ENCODE measurements at regions not wholly inside any gene's neighbourhood (a gene's known extent, or its start where the extent isn't known, plus 50 kb on each side); places are given as distances from the start of the nearest gene placed in this dataset.

- no peaks in the 10 kb centered on the region for H3K27me3 ChIP-seq (ENCODE audit: insufficient read depth in 3 of 3, low read length in 2 of 3)
- WGBS, 3 donors, result 78 to 80% (median 79%) methylated on average over 2 of the region's 2 CpGs
- no peaks in the 10 kb centered on the region for H3K36me3 ChIP-seq (ENCODE audit: insufficient read depth in 1 of 2, low read depth in 1 of 2)
- TF ChIP-seq CTCF (IDR thresholded peaks at IDR 0.05), result no peak
- H3K4me3 ChIP-seq, result no peak overlapping the region
- intact Hi-C loops (cut with DNase I), result no loop called here
- no peak overlapping the region for H3K27ac ChIP-seq
- no peaks in the 10 kb centered on the region for H3K9me3 ChIP-seq
- no peaks in the 10 kb centered on the region for H3K4me1 ChIP-seq
- DNase-seq, result no peak
- no peak for ATAC-seq
These were observed 447.0 kb upstream of the TCF4 start for GRCh38 chr18:56034949-56035348.

- WGBS, 3 donors, result 76 to 89% (median 82%) methylated on average over 3 of the region's 3 CpGs
- DNase-seq (no peak), ATAC-seq (no peak)
- H3K4me3 ChIP-seq, result no peak overlapping the region
- H3K27ac ChIP-seq, result no peak overlapping the region
- TF ChIP-seq CTCF (IDR thresholded peaks at IDR 0.05), result no peak
- no peaks in the 10 kb centered on the region for H3K4me1 ChIP-seq
- intact Hi-C loops (cut with DNase I), result no loop called here
- no peaks in the 10 kb centered on the region for H3K36me3 ChIP-seq (ENCODE audit: insufficient read depth in 1 of 2, low read depth in 1 of 2)
- no peaks in the 10 kb centered on the region for H3K27me3 ChIP-seq (ENCODE audit: insufficient read depth in 3 of 3, low read length in 2 of 3)
- no peaks in the 10 kb centered on the region for H3K9me3 ChIP-seq
These were observed 442.1 kb upstream of the TCF4 start for GRCh38 chr18:56030060-56030459.

GRCh38 chr18:56028514-56028913, 440.5 kb upstream of the TCF4 start:
- no peak for ATAC-seq
- no peak for DNase-seq
- TF ChIP-seq CTCF (IDR thresholded peaks at IDR 0.05), result no peak
- WGBS, 3 donors, result 0% methylated on average over 1 of the region's 1 CpG
- Histone ChIP-seq H3K36me3 (ENCODE audit: insufficient read depth in 1 of 2, low read depth in 1 of 2) (no peaks in the 10 kb centered on the region), H3K9me3 (no peaks in the 10 kb centered on the region), H3K4me1 (no peaks in the 10 kb centered on the region), H3K27ac (no peak overlapping the region), H3K27me3 (ENCODE audit: insufficient read depth in 3 of 3, low read length in 2 of 3) (no peaks in the 10 kb centered on the region), H3K4me3 (no peak overlapping the region)
- intact Hi-C loops (cut with DNase I), result no loop called here

GRCh38 chr18:56026509-56026908, 438.5 kb upstream of the TCF4 start:
- Histone ChIP-seq H3K4me3 (no peak overlapping the region), H3K9me3 (no peaks in the 10 kb centered on the region), H3K4me1 (no peaks in the 10 kb centered on the region), H3K27ac (no peak overlapping the region), H3K27me3 (ENCODE audit: insufficient read depth in 3 of 3, low read length in 2 of 3) (no peaks in the 10 kb centered on the region), H3K36me3 (ENCODE audit: insufficient read depth in 1 of 2, low read depth in 1 of 2) (no peaks in the 10 kb centered on the region)
- intact Hi-C loops (cut with DNase I), result no loop called here
- TF ChIP-seq CTCF (IDR thresholded peaks at IDR 0.05), result no peak
- no peak for DNase-seq
- ATAC-seq, result no peak
- WGBS, 3 donors, result 28 to 60% (median 53%) methylated on average over 2 of the region's 2 CpGs

- H3K27ac ChIP-seq, result no peak overlapping the region
- WGBS, 3 donors, result 83 to 100% (median 88%) methylated on average over 1 of the region's 1 CpG
- intact Hi-C loops (cut with DNase I), result no loop called here
These were observed 433.8 kb upstream of the TCF4 start for GRCh38 chr18:56021809-56022195.

More at GRCh38 chr18:56021809-56022195, 433.8 kb upstream of the TCF4 start:
- ATAC-seq, result no peak
- Histone ChIP-seq H3K4me3 (no peak overlapping the region), H3K4me1 (no peaks in the 10 kb centered on the region), H3K36me3 (ENCODE audit: insufficient read depth in 1 of 2, low read depth in 1 of 2) (no peaks in the 10 kb centered on the region), H3K27me3 (ENCODE audit: insufficient read depth in 3 of 3, low read length in 2 of 3) (no peaks in the 10 kb centered on the region), H3K9me3 (no peaks in the 10 kb centered on the region)
- TF ChIP-seq CTCF (IDR thresholded peaks at IDR 0.05), result no peak
- no peak for DNase-seq

Measured in psoas muscle (tissue), 7 donors.